Endodermal cell (in vitro differentiated cells): ENCODE measurements at regions not wholly inside any gene's neighbourhood (a gene's known extent, or its start where the extent isn't known, plus 50 kb on each side); places are given as distances from the start of the nearest gene placed in this dataset.

Experiments used
- DNase-seq: peaks from one replicate; pipeline ENCODE4 v3.0.0-alpha.2; 2017
- H3K27ac ChIP-seq: 2 replicates; pipeline ENCODE4 v1.5.1; 2013; ENCODE audit warnings: mild to moderate bottlenecking, low read depth, low read length, moderate library complexity
- H3K27me3 ChIP-seq: 2 replicates; pipeline ENCODE4 v1.6.1; 2013; ENCODE audit warnings: mild to moderate bottlenecking, low read length, moderate library complexity; ENCODE audit not compliant: insufficient read depth, control insufficient read depth, poor library complexity, severe bottlenecking
- H3K36me3 ChIP-seq: 2 replicates; pipeline ENCODE4 v1.7.0; 2013; ENCODE audit warnings: mild to moderate bottlenecking, low read length, moderate library complexity; ENCODE audit not compliant: control insufficient read depth, insufficient read depth
- H3K4me1 ChIP-seq: one replicate; pipeline ENCODE4 v1.7.0; 2013; ENCODE audit warnings: low read length; ENCODE audit not compliant: control insufficient read depth, insufficient read depth
- H3K4me3 ChIP-seq: 2 replicates; pipeline ENCODE4 v1.5.1; 2013; ENCODE audit warnings: mild to moderate bottlenecking, low read length, moderate library complexity
- H3K9ac ChIP-seq: 2 replicates; pipeline ENCODE4 v1.6.1; 2013; ENCODE audit warnings: mild to moderate bottlenecking, low read length, moderate library complexity; ENCODE audit not compliant: poor library complexity, severe bottlenecking; ENCODE audit errors: extremely low read depth
- H3K9me3 ChIP-seq: 2 replicates; pipeline ENCODE4 v1.6.1; 2013; ENCODE audit warnings: mild to moderate bottlenecking, low read length, moderate library complexity; ENCODE audit not compliant: control insufficient read depth
- H3K27ac Mint-ChIP-seq: 2 replicates; pipeline ENCODE4 v1.8.0; 2020; ENCODE audit warnings: mixed read lengths
- H3K27me3 Mint-ChIP-seq: 2 replicates; pipeline ENCODE4 v1.8.0; 2021; ENCODE audit warnings: mild to moderate bottlenecking, mixed read lengths; ENCODE audit not compliant: insufficient read depth
- H3K36me3 Mint-ChIP-seq: 2 replicates; pipeline ENCODE4 v1.8.0; 2020; ENCODE audit warnings: low read depth, mixed read lengths
- H3K4me1 Mint-ChIP-seq: 2 replicates; pipeline ENCODE4 v1.8.0; 2020; ENCODE audit warnings: mixed read lengths
- H3K4me3 Mint-ChIP-seq: 2 replicates; pipeline ENCODE4 v1.8.0; 2020; ENCODE audit warnings: mild to moderate bottlenecking, moderate library complexity, mixed read lengths
- H3K9me3 Mint-ChIP-seq: 2 replicates; pipeline ENCODE4 v1.8.0; 2020; ENCODE audit warnings: mild to moderate bottlenecking, mixed read lengths
- CTCF ChIP-seq: fragments of 200-600 bp; sonication (generic); conservative IDR thresholded peaks from 2 replicates; pipeline ENCODE4 v1.5.0; 2021; ENCODE audit warnings: antibody characterized with exemption, mild to moderate bottlenecking
- WGBS, 2 experiments: methylation state at CpG; one replicate each; pipeline versions ENCODE4 v1.1.5 to v1.1.7; 2013; ENCODE audit warnings: missing lambda C conversion rate in 2 of 2, mixed read lengths in 1 of 2; ENCODE audit not compliant: insufficient coverage in 1 of 2, insufficient read length in 1 of 2; 5-methylcytosine and 5-hydroxymethylcytosine counted together

- peaks cover 8% of the 10 kb centered on the region for H3K9me3 ChIP-seq
- Mint-ChIP-seq H3K27ac (no peak overlapping the region), H3K36me3 (no peaks in the 10 kb centered on the region), H3K27me3 (peaks cover 5% of the 10 kb centered on the region), H3K4me1 (peaks cover 7% of the 10 kb centered on the region), H3K4me3 (no peak overlapping the region), H3K9me3 (peaks cover 13% of the 10 kb centered on the region)
- no peak overlapping the region for H3K27ac ChIP-seq
- H3K36me3 ChIP-seq: no peaks in the 10 kb centered on the region
- no peak for TF ChIP-seq CTCF
- no peak overlapping the region for H3K9ac ChIP-seq
- no peak overlapping the region for H3K4me3 ChIP-seq
- WGBS, 2 experiments: 98 to 100% methylated on average over 1 of the region's 1 CpG
- H3K4me1 ChIP-seq: no peaks in the 10 kb centered on the region
- no peaks in the 10 kb centered on the region for H3K27me3 ChIP-seq
- DNase-seq: no peak
Measured at GRCh38 chr10:8460626-8461025, 406.1 kb downstream of the GATA3 start.

- Histone ChIP-seq H3K4me1 (no peaks in the 10 kb centered on the region), H3K9ac (no peak overlapping the region), H3K9me3 (peaks cover 6% of the 10 kb centered on the region), H3K27ac (no peak overlapping the region), H3K27me3 (no peaks in the 10 kb centered on the region), H3K4me3 (no peak overlapping the region), H3K36me3 (no peaks in the 10 kb centered on the region)
- TF ChIP-seq CTCF: no peak
- H3K27ac Mint-ChIP-seq: no peak overlapping the region
- H3K9me3 Mint-ChIP-seq: peaks cover 7% of the 10 kb centered on the region
- H3K4me1 Mint-ChIP-seq: peaks cover 7% of the 10 kb centered on the region
- H3K27me3 Mint-ChIP-seq: peaks cover 15% of the 10 kb centered on the region
- DNase-seq: no peak
- WGBS, 2 experiments: 88% methylated on average over 3 of the region's 3 CpGs; no CpG with 5 or more reads in 1 of the 2 experiments
- no peak overlapping the region for H3K4me3 Mint-ChIP-seq
- H3K36me3 Mint-ChIP-seq: no peaks in the 10 kb centered on the region
Measured at GRCh38 chr10:8462565-8462964, 408.1 kb downstream of the GATA3 start.

GRCh38 chr10:8463853-8464252 is 409.4 kb downstream of the GATA3 start:
- no peaks in the 10 kb centered on the region for H3K9me3 ChIP-seq
- no peak overlapping the region for H3K27ac ChIP-seq
- no peak for TF ChIP-seq CTCF
- H3K4me3 ChIP-seq: no peak overlapping the region
- Mint-ChIP-seq H3K4me1 (peaks cover 7% of the 10 kb centered on the region), H3K27me3 (peaks cover 15% of the 10 kb centered on the region), H3K4me3 (no peak overlapping the region), H3K27ac (no peak overlapping the region), H3K36me3 (no peaks in the 10 kb centered on the region), H3K9me3 (no peaks in the 10 kb centered on the region)
- no peak for DNase-seq
- no peaks in the 10 kb centered on the region for H3K36me3 ChIP-seq
- 87 to 100% methylated on average over 3 to 4 of the region's 4 CpGs for WGBS, 2 experiments
- H3K9ac ChIP-seq: no peak overlapping the region
- H3K27me3 ChIP-seq: no peaks in the 10 kb centered on the region
- no peaks in the 10 kb centered on the region for H3K4me1 ChIP-seq
